ENCODE measurements at regions not wholly inside any gene's neighbourhood (a gene's known extent, or its start where the extent isn't known, plus 50 kb on each side); places are given as distances from the start of the nearest gene placed in this dataset.

DNA sequence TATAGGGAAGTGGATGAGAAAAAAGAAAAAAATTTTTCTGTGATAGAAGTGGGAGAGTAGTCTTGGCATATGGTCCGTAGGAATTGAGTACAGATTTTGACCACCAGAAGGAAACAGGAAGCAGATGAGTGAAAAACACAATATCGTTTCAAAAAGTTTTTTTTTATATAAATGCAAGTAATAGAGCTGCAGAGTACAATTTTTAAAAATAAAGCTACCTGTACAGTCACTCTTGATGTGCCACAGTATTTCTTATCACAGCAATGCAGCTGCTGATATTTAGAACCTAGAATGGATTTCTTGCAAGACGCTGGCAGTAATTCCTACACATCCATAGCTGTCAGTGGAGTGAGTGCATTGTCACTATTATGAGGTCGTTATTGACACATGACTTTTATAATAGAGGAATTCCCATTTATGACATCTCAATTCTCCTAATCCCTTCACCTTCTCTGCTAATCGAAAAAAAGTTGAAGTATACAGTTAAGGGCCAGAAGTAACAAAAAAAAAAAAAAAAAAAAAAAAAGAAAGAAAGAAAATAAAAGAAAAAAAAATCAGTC is 477.7 kb downstream of the TAF11L14 start:
- no peak for DNase-seq (ENCODE audit: low spot score)

DNA sequence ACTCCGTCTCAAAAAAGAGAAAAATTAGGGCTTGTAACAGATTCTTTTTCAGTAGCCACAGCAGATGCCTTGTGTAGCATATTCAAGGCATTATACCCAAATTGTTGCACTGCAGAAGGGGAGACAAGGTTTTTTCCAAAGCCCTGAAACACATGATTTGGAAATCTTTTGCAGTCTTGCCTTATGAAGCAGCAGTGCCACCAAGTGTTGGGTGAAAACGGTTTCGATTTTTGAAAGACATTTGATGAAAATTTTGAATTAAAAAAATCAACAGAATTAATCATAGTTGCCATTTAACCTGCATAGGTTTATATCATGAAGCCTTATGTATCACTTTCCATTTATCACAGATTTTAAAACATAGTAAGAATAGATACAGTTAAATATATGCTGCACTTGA is 479.5 kb downstream of the TAF11L14 start:
- no peak for DNase-seq (ENCODE audit: low spot score)

DNA sequence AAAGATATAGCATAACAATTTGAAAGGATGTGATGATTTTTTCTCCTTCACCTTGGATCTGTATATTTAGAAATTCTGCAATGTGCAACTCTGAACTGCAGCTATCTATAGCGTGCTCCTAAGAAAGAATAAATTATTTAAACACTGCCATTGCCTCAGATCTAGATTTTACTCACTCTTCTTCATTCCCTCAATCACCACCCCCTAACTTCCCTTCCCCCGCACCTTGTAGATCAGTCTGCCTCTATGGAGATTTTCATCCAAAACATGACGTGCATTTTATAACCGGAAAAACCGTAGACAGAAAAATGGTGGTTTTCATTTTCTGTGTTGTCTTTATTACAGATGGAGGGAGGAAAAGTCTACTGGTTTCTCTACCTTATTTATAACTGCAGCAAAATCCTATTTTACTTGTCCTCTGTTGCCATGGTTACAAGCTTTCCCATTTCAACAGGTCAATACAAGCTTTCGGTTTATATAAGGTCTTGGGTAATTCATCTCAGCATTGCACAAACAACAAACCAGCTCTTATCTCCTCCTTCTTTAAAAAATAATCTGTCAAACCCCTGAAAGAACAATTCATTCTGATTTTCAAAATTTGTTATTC is 480.0 kb downstream of the TAF11L14 start:
- no peak for DNase-seq (ENCODE audit: low spot score)

DNA sequence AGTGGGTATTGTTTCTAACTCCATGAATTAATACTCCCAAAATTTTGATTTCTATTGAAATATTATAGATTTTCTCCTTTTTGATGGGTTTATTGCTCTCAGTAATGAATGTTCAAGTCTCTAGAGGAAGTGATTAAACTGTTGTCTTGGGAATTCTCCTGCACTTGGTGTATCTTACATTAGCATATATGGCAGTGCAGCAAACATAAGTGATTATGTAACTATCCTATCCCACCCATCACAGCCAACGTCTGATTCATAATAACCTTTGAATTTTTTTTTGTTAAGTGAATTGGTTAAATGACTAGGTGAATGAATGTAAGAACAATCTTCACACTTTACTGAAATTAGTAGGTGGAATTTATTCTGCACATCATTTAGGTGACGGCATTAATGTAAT is 483.7 kb downstream of the TAF11L14 start:
- DNase-seq (ENCODE audit: low spot score) = no peak

DNA sequence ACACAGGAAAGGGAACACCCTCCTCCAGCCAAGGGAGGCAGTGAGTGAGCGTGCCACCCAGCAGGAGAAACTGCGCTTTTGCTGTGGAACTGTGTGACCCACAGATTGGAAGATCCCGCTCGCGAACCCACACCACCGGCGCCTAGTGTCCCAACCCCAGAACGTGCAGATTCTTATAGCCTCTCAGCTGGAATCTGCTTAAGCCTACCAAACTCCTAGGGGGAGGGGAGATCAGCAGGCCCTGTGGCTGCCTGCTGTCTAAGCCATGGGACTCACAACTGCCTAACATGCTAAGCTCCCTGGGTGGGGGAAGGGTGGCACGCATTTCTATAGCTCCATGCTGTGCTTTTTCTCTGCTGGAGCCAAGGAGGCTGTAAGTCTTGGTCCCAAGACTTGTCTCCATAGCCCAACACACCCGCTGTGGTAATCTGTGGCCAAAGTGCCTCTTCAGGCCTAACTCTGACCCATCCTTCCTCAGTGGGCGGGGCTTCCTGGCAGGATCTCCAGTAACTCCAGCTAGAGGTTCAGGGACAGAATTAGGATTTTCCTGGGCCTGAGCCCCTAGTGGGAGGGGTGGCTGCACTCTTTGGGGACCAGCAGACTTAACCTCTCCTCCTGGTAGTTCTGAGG is 485.0 kb downstream of the TAF11L14 start:
- no peak for DNase-seq (ENCODE audit: low spot score)

DNA sequence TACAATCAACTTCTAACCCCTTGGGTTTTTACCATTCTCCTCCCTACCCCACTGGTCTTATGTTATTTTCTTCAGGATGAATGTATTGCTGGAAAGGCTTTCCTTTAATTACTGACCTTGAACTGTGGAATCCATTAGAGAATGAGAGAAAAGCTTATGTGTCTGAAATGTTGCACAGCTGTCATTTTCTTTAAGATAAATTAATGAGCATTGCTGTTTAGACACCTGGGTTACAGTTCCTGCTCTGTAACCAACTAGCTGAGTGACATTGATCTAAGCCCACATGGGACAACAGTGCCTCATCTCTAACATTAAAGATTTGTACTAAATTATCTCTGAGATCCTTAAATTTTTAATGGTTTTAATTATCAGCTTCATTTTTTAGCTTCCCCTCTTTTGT is 507.0 kb downstream of the TAF11L14 start:
- no peak for DNase-seq (ENCODE audit: low spot score)

DNA sequence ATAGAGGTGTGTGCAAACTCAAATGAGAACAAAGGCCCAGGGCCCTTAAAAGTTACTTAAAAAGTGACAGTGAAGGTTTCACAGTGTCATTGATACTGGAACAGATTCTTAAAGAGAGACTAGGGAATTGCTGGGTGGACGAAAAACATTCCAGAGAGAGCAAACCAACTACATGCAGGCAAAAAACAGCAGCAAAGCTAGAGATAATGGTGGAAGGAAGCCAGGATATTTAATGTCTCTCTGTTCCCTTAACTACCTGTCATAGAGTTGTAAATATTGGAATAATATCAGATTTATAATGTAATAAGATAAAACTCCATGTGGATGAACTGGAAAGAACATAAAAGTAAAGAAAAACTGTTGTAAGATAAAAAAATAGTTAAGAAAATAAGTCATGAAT is 508.6 kb downstream of the TAF11L14 start:
- DNase-seq (ENCODE audit: low spot score) = no peak

DNA sequence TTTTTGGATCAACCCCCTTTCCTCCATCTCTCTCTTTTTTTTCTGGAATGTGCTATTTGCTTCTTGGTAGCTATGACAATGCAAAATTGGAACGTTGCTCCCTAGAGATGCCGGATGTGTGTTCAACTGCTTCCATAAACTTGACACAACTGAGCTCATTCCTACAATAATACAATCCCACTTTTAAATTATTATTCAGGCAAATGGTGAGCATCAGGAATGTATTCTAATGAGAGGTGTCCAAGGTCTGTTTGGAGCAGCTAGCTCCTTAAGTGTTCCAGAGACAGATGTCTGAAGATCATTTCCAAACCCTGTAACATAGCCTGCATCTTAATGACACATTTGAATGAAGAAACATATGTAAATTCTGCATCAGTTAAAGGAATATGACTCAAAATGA is 518.4 kb downstream of the TAF11L14 start:
- no peak for DNase-seq (ENCODE audit: low spot score)

DNA sequence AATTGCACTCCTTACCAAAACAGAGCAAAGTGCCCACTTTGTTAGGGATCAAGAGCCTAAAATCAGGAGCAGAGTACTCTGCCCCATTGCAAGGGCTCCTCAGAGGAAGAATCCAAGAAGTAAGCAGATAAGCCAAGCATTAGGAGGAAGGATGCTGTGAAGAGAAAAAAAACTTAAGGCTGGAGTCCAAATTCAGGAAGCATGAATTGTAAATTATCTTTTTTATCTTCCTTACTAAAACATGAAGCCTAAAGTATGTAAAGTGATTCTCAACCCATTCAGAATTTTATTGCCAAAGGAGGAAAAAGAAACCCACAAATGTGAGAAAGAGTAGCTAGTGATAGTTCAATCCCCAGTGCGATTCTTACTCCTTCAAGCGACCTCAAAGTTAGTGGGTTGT is 523.9 kb downstream of the TAF11L14 start:
- no peak for DNase-seq (ENCODE audit: low spot score)

DNA sequence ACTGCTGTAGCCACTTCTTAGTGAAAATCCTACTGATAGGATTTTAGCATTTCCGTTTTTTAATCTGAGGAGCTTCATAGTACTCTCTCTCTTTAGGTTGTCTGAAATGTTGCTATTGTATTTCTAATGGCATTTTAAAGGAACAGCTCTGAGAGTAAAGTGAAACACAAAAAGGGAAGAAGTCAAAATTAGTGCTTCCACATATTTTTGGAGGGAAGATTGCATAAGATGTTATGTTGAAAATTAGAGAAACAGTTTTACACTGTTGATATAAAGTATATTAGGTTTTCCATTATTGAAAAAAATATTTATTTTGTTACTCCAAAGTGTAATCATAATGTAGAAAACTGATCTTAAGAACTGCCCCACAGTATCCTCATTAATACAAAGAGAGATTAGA is 525.1 kb downstream of the TAF11L14 start:
- DNase-seq (ENCODE audit: low spot score) = no peak

DNA sequence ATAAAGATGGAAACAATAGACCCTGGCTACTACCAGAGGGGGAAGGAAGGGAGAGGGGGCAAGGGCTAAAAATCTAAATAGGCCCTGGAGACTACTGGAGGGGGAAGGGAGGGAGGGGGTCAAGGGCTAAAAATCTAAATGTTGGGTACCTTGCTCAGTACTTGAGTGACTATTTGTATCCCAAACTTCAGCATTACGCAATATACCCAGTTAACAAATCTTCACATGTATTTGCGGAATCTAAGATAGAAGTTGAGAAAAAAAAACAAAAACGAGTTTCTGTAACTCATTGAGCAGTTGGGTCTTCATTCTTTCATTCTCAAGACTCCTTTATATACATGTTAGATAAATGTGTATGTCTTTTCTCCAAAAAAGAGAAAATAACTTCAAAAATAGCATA is 537.4 kb downstream of the TAF11L14 start:
- no peak for DNase-seq (ENCODE audit: low spot score)

DNA sequence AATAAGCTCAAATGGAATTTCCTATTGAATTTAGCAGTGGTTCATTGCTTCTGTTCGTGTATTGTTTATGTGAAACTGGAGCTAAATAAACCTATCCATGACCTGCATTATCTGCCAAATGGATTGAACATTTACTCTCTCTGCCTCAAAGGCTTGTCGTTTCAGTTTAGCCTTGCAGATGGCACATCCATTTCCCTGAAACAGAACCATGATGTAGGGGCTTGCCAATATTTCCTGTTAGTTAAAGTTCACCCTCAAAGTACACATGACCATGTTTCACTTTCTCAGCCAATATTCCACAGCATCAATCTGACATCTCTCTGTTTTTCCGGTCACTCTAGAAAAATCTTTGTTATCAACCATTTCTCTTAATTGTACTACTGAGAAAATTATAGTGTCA is 545.3 kb downstream of the TAF11L14 start:
- DNase-seq (ENCODE audit: low spot score) = no peak

DNA sequence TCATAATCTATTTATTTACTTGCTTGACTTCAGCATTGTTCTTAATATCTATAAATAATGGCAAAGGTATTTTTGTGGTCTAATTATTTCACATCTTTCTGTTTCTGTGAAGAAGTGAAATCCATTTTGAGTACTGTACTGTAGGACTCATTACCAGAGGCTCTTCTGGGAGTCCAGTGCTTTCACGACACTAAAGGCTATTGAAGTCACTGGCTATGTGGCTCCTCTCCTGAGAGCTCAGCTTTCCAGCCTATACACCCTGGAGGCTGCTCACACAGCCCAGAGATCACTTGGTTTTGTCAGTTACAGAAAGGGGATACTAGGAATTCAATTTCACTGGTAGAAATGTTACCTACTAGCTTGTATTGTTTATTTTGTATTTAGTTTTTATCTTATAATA is 547.3 kb downstream of the TAF11L14 start:
- DNase-seq (ENCODE audit: low spot score) = no peak

DNA sequence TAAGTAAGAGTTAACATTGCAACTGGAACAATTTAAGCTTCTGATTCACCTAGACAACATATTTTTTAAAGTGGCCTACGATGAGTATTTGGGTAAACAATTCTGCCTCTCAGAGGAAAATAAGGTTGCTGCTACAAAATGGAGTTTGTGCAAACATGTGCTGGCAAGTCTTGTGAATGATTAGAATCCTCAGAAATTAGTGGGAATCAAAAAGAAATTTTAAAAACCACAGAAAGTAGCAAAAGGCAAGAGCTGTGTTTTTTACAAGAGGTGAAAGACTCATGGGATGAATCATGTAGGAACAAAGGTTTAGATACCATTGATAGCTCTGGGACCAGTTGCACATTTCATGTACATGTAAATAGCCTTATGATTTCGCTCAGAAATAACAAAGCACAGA is 561.6 kb downstream of the TAF11L14 start:
- no peak for DNase-seq (ENCODE audit: low spot score)

DNA sequence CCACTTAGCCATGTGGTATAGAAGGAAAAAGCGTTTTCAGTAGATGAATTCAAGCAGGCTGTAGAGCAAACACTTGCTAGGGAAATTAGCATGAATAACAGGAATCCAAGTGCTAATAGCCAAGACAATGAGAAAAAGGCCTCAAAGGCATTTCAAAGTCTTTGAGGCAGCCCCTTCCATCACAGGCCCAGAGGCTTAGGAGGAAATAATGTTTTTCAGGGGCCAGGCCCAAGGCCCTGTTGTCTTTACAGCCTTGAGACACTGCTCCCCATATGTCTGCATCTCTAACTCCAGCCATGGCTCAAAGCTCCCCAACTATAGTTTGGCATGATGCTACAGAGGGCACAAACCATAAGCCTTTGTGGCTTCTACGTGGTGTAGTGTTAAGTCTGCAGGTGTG is 563.5 kb downstream of the TAF11L14 start:
- DNase-seq (ENCODE audit: low spot score) = no peak

DNA sequence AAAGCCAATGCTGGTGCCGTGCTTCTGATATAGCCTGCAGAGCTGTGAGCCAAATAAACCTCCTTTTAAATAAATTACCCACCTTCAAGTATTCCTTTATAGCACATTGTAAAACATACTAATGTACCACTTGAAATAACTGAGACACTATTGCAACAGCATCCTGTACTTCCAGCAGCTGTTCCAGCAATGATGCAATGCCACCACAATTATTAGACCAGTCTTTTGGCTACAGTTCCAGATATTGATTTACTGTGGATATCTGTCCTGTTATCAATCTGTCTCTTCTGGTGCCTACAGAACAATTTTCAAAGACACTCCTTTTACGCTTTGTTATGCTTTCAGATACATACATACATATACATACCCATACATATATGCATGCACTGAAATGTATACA is 567.9 kb downstream of the TAF11L14 start:
- no peak for DNase-seq (ENCODE audit: low spot score)

DNA sequence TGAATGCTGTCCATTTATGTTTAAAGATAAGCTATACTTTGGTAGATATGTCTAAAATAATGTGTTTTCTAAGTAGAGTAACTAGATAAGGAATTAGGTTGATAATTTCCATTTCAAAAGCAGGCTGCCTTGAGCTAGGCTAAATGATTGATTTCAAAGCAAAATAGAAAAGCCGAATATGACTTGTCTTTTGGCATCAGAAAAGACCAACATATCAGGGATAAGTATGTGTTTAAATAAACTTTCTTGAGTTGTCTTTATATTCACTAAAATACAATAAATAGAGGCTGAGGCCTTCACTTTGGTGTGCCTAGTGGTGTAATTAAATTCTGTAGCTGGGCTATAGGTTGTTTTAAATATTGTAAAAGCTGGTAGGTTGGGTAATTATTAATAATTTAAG is 569.0 kb downstream of the TAF11L14 start:
- DNase-seq (ENCODE audit: low spot score) = no peak

DNA sequence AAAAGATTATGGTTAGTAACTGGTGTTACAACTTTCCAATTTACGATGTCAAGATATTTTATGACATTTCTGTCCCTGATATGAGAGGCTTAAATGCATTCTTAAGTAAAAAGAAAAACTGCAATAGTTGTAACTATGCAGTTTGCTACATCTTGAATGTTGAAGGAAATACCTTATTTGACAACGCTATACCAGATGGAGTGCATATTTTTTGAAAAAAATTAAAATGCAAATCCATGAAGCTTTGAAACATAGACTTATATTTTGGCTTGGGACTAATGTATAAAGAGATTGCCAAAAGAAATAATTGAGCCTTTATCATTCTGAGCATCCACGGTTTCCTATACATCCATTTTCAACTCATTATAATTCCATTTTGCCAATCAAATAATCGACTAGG is 579.4 kb downstream of the TAF11L14 start:
- DNase-seq (ENCODE audit: low spot score) = no peak

DNA sequence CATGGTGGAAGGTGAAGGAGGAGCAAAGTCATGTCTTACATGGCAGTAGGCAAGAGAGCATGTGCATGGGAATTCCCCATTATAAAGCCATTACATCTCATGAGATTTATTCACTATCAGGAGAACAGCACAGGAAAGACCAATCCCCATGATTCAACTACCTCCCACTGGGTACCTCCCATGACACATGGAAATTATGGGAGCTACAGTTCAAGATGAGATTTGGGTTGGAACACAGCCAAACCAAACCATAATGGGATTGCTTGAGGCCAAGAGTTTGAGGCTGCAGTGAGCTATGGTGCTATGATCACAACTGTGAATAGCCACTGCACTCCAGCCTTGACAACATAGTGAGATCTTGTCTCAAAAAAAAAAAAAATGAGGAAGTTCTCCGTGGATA is 581.8 kb downstream of the TAF11L14 start:
- no peak for DNase-seq (ENCODE audit: low spot score)

DNA sequence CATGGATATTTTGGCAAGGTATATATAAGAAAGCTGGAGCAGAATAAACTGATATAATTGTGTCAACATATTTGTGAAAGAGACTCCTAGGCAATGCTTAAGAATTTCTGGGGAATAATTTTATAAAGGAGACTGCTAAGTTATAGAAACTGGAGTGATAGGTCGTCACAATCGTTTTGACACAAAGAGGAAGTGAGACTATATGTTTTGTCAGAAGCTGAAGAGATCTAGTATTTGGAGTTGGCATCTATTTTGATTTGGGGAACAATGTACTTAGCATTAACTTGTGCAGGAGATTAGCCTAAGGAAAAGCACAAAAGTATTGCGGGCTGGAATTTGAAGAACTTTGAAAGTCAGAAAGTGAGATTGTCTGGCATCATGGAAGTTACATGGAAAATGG is 582.5 kb downstream of the TAF11L14 start:
- DNase-seq (ENCODE audit: low spot score) = no peak

DNA sequence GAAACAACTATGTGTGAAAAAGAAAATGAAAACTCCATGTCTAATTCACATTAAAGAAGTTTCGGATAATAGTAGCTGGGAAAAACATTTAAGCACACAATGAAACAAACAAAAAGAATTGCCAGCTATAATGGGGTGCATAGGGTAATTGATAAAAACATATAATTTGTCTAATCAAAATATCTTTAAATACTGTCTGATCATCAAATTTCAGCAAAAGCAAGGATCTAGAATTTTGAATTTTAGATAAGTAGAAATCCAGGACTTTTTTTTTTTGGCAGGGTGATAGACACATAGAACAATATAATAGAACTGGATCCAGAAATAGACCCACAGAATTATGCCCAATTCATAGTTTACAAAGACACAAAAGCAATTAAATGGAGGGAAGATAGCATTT is 585.0 kb downstream of the TAF11L14 start:
- no peak for DNase-seq (ENCODE audit: low spot score)

DNA sequence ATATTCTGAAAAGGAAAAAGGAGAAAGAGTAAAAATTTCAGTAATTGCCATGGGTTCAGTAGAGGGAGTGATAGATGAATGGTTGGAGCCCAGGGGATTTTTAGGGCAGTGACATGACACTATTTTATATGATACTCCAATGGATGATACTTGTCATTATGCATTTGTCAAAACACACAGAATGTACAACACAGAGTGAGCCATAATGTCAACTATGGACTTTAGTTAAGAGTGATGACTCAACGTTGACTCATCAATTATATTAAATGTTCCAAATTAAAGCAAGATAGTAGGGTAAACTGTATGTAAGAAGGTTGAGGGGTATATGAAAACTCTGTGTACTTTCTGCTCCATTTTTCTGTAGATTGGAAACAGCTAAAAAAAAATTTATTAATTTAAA is 586.4 kb downstream of the TAF11L14 start:
- no peak for DNase-seq (ENCODE audit: low spot score)

DNA sequence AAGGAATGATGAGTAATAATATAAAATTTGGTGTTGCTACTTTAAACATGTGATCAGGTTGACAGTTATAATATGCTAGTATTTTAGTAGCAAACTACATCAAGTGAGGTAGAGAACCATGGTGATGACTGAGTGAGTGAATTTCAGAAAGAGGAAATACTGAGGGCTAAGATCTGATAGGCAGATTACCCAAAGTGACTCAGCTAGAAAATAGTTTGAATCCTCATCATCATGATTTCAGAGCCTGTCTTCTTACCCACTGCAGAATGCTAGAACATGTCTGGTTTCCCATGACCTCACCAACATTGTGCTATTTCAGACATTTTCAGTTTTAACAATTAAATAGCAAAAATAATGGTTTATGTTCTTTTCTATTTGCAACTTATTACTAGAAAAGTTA is 602.1 kb downstream of the TAF11L14 start:
- no peak for DNase-seq (ENCODE audit: low spot score)

DNA sequence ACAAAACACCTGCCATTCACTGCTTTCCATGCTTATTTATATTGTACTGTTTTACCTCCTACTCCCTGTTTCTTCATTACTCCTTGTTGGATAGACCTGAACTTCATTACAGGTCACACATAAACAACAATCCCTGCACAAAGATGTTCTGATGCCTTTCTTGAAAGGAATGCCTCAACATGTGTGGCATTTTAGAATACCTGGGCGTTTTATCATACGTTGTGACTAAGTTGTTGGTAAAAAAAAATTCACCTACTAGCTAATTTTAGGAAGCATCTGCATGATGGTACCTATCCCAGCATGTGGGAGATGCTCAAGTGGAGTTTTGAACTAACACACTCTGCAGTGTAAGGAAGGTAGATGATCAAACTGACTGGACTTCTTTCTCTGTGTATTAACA is 604.1 kb downstream of the TAF11L14 start:
- no peak for DNase-seq (ENCODE audit: low spot score)

Measured in HuH-7 (cell line).